ENCODE measurements at regions not wholly inside any gene's neighbourhood (a gene's known extent, or its start where the extent isn't known, plus 50 kb on each side); places are given as distances from the start of the nearest gene placed in this dataset.

GRCh38 chr16:60346256-60346655 is 1612.1 kb upstream of the GOT2 start:
- 53% methylated on average over 1 of the region's 1 CpG for WGBS, 2 donors
- no peak overlapping the region for H3K27ac ChIP-seq

GRCh38 chr16:60337671-60338070 is 1603.6 kb upstream of the GOT2 start:
- DNase-seq: no peak
- intact Hi-C loops (cut with DNase I): no loop called here
- no peak for TF ChIP-seq CTCF (IDR thresholded peaks at IDR 0.05)
- no peak for TF ChIP-seq POLR2A (IDR thresholded peaks at IDR 0.05)
- Histone ChIP-seq H3K9me3 (no peaks in the 10 kb centered on the region), H3K27me3 (no peaks in the 10 kb centered on the region), H3K36me3 (replicated peaks in 1 of 2; ENCODE audit: insufficient read depth in 1 of 2, low read depth in 2 of 2) (no peaks in the 10 kb centered on the region), H3K27ac (no peak overlapping the region), H3K4me3 (no peak overlapping the region), H3K4me1 (no peaks in the 10 kb centered on the region)
- WGBS, 2 donors: 53 to 67% methylated on average over 4 of the region's 4 CpGs
- no peak for ATAC-seq

More at GRCh38 chr16:60346256-60346655, 1612.1 kb upstream of the GOT2 start:
- Histone ChIP-seq H3K27me3 (no peaks in the 10 kb centered on the region), H3K4me3 (no peak overlapping the region), H3K36me3 (replicated peaks in 1 of 2; ENCODE audit: insufficient read depth in 1 of 2, low read depth in 2 of 2) (no peaks in the 10 kb centered on the region), H3K9me3 (no peaks in the 10 kb centered on the region), H3K4me1 (no peaks in the 10 kb centered on the region)
- intact Hi-C loops (cut with DNase I): no loop called here
- TF ChIP-seq POLR2A (IDR thresholded peaks at IDR 0.05) (no peak), CTCF (IDR thresholded peaks at IDR 0.05) (no peak)
- ATAC-seq (no peak), DNase-seq (no peak)

- no peak for ATAC-seq
- no peaks in the 10 kb centered on the region for H3K27me3 ChIP-seq
- TF ChIP-seq POLR2A (IDR thresholded peaks at IDR 0.05) (no peak), CTCF (IDR thresholded peaks at IDR 0.05) (no peak)
- no peak overlapping the region for H3K4me3 ChIP-seq
- H3K4me1 ChIP-seq: no peaks in the 10 kb centered on the region
- 24 to 37% methylated on average over 2 of the region's 2 CpGs for WGBS, 2 donors
- no peak overlapping the region for H3K27ac ChIP-seq
- intact Hi-C loops (cut with DNase I): no loop called here
- H3K9me3 ChIP-seq: no peaks in the 10 kb centered on the region
- no peaks in the 10 kb centered on the region for H3K36me3 ChIP-seq (replicated peaks in 1 of 2; ENCODE audit: insufficient read depth in 1 of 2, low read depth in 2 of 2)
- DNase-seq: no peak
Observed at GRCh38 chr16:60331168-60331567, 1597.1 kb upstream of the GOT2 start.

- H3K27ac ChIP-seq: no peak overlapping the region
- DNase-seq (no peak), ATAC-seq (no peak)
- TF ChIP-seq CTCF (IDR thresholded peaks at IDR 0.05): no peak
- no peak for TF ChIP-seq POLR2A (IDR thresholded peaks at IDR 0.05)
- intact Hi-C loops (cut with DNase I): no loop called here
- 58 to 79% methylated on average over 2 of the region's 2 CpGs for WGBS, 2 donors
- no peaks in the 10 kb centered on the region for H3K4me1 ChIP-seq
- H3K9me3 ChIP-seq: no peaks in the 10 kb centered on the region
- no peak overlapping the region for H3K4me3 ChIP-seq
- no peaks in the 10 kb centered on the region for H3K27me3 ChIP-seq
- H3K36me3 ChIP-seq (replicated peaks in 1 of 2; ENCODE audit: insufficient read depth in 1 of 2, low read depth in 2 of 2): no peaks in the 10 kb centered on the region
Observed at GRCh38 chr16:60329108-60329507, 1595.0 kb upstream of the GOT2 start.

- Histone ChIP-seq H3K27me3 (no peaks in the 10 kb centered on the region), H3K27ac (no peak overlapping the region), H3K9me3 (no peaks in the 10 kb centered on the region), H3K4me3 (no peak overlapping the region), H3K4me1 (no peaks in the 10 kb centered on the region), H3K36me3 (replicated peaks in 1 of 2; ENCODE audit: insufficient read depth in 1 of 2, low read depth in 2 of 2) (no peaks in the 10 kb centered on the region)
- DNase-seq: no peak
- ATAC-seq: no peak
- intact Hi-C loops (cut with DNase I): no loop called here
- TF ChIP-seq POLR2A (IDR thresholded peaks at IDR 0.05): no peak
- no peak for TF ChIP-seq CTCF (IDR thresholded peaks at IDR 0.05)
- 64 to 69% methylated on average over 1 of the region's 1 CpG for whole genome bisulfite sequencing, 2 donors
Observed at GRCh38 chr16:60328152-60328551, 1594.0 kb upstream of the GOT2 start.
